GM19025 (cell line): ENCODE measurements at regions not wholly inside any gene's neighbourhood (a gene's known extent, or its start where the extent isn't known, plus 50 kb on each side); places are given as distances from the start of the nearest gene placed in this dataset.

Source experiments
- ATAC-seq: cut with Tn5 transposase; IDR thresholded peaks from one replicate; pipeline ENCODE4 v1.9.1; 2021; ENCODE audit warnings: mild to moderate bottlenecking, low read depth, moderate library complexity; ENCODE audit not compliant: unreplicated experiment

DNA sequence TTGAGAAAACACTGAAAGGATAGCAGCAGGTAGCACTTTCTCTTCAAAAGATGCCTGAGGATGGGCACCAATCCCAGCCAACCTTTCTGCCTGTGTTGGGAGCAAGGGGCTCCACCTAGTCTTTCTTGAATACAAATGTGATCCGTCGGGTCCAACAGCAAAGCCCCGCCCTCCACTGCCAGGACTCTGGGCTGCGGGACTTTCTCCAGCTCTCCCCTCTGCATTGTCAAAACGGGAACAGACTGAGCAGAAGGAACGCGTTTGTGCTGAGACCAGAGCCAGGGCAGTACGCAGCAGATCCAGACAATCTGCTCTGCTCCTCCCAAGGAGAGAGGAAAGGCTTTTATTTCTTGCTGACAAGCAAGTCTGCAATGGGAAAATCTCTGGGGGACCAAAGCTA is 139.7 kb downstream of the SEC61B start:
- no peak for ATAC-seq

DNA sequence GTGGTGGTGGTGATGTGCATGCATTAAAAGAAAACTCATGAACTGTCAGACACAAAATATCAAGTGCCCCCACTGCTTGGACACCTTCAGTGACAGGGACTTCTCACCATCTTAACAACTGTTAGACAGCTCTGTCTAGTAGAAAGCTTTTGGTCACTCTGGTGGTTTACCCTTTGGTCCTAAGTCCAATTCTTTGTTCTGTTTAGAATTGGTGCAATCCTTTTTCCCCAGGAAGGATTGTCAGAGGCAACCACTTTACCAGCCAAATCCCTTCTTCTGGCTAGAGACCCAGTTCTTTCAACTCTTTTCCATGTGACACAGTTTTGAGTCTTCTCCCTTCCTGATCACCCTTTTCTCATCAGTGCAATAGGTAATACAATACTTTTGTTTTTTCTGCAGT is 140.2 kb downstream of the SEC61B start:
- ATAC-seq, result no peak

DNA sequence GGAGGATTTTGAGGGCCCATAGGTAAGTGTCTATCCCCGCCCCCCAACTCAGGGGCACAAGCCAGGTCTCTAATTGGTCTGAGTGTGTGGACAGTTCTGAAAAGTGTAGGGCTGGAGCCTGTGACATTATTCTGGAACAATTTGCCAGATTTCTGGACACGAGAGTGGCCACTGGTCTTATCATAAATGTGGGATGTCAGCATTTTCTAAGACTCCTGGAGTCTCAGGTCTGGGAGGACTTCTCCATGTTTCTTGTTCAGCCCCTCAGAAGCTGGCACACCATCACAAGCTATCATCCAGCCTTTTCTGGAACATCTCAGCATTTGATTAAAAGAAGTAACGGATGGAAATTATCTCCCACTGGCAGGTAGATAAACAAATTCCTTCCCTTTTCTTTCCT is 141.4 kb downstream of the SEC61B start:
- ATAC-seq, result no peak

DNA sequence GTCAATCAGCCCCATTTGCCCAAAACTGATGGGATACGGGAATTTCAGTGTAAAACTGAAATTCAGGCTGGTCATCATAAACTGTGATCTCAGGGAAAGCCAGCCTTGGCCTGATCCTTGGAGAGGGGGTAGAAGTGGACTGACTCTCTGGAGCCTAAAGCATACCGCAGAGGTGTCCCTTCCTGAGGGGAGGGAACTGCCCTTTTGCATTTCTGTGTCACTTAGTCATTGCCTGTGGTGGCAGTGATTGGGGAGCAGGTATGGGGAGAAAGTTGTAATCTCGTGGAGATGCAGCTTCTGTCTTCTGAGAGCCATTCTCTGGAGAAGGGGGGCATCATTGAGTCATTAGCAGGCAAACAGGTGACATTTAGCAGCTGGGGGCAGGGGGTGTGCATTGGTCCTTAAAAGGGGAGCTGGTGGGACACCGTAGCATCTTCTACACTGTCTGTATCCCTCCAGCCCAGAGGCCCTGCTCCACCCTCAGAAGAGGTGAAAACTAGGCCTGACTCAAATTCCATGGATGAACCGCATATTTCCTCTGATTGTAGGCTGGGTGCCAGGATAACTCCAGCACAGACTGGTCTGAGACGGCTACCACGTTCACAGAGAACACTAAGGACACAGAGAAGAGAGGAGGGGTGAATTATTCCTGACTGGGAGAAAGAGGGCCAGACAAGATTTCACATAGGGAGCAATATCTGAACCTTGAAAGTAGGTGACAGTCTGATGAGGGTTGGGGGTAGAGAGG is 143.3 kb downstream of the SEC61B start:
- no peak for ATAC-seq

DNA sequence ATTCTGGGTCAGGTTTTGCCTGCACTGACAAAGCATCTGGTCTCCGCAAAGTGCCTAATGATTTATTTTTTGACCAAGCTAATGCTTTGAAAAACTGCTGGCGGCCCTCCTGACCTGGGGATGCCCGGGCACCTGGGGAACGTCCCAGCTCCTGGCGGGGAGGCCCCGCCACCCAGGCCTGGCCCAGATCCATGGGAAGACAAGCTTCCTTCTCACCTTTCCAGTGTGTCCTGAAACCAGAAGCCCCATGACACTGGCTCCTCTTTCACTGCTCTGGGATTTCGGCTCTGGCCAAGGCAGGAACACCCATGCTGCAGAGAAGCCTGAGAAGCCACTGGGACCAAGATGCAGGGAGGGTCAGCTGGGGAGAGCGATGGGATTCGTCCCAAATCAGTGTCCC is 144.1 kb downstream of the SEC61B start:
- no peak for ATAC-seq

DNA sequence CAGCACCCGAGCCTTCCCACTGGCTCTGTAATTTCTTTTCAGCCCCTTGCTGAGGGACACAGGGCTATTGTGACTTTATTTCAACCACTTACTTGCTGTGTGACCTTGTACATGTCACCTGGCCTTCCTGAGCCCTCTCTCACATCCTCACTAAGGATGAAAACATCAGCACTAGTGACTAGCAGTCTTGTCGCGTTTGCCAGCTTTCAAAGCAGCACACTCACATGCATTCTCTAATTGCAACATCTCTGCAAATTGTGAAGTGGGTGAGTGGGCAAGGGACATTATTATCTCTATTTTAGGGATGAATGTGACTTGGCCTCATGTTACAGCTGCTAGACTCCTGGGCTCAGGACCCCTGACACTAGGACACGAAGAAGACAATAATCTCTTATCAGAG is 144.5 kb downstream of the SEC61B start:
- no peak for ATAC-seq

DNA sequence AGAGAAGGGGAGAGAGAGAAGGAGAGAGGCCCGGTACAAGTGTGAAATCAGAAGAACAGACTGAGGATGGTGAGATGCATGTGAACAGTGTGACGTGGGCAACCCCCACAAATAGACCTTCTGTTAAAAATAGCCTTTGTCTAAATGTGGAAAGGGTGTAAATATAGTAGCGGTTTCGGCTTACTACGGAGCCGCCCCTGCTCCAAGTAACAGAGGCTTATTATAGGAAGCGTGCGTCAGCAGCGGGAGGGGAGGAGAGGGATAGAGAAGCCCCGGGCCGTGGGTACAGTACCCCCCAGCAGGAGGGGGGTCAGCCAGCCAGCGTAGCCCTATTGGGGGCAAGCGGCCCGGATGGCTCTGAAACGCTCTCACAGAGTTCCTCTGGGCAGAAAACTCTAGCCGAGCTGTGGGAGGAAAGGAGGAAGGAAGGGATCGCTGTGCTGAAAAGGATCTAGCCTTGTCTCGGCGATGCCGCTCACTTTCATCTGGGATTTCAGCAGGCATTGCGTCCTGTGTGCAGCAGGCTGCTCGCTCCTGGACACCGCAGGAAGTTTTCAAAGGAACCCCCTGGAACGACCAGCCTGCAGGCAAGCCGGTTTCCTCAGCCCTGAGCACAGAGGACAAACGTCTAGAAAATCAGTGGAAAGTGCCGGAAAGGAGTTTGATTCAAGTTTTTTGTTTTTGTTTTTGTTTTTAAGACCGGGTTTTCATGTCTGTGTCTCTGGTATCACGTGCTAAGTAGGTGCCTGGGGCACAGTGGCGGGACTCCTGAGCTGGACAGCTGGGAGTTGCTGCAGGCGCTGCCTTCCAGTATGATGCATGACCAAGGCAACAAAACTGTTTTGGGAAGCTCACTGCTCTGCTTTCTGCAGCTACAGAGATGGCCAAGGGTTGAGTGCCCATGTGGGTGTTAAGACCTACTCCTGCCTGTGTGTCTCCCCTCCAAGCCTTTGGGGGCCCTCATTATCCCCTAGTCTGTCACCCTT is 146.6 kb downstream of the SEC61B start:
- no peak for ATAC-seq

DNA sequence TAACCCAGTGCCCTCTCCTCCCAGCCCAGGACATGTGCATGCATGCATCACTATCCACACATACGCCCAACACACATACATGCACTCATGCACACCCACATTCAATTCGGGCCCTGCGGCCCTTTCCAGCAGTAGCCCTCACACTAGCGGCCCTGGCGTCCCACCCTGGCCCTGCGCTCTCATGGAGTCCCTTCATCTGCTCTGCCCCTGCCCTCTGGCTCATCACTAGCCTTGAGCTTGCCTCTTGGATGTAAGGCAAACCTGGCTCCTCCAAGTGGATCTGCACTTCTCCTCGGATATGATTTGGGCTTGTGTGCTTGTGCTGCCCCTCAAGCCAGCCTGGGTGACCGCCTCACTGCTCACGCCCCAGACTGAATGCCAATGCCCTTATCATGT is 147.2 kb downstream of the SEC61B start:
- no peak for ATAC-seq

DNA sequence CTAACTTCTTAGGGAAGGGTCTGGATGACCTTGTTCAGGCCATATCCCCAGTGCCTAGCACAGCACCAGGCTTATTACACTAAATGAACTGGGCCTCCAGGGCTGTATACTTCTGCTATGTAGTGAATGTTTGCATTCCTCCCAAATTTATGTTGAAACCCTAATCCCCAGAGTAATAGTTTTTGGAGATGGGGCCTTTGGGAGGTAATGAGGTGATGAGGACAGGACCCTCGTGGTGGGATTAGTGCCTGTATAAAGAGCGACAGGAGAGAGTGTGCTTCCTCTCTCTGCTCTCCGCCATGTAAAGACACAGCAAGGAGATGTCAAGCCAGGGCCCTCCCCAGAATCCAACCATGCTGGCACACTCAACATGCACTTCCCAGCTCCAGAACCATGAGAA is 148.3 kb downstream of the SEC61B start:
- ATAC-seq, result no peak

DNA sequence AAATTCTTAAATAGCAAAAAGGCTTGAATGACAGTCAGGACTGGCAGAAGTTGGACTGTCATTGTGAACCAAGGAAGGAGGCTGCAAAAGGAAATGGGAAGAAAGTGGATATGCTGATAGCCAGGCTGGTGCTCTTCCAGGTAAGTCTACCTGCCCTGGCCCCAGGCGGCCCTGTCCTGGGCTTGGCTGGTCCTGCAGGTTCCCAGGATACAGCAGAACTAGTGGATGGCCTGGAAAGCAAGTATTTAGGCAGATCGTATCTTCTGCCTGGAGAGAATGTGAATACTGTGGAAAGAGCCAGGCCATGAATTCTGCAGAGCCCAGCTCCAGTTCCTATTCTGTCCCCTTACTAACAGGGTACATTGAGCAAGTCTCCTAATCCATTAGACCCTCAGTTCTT is 149.3 kb downstream of the SEC61B start:
- no peak for ATAC-seq

DNA sequence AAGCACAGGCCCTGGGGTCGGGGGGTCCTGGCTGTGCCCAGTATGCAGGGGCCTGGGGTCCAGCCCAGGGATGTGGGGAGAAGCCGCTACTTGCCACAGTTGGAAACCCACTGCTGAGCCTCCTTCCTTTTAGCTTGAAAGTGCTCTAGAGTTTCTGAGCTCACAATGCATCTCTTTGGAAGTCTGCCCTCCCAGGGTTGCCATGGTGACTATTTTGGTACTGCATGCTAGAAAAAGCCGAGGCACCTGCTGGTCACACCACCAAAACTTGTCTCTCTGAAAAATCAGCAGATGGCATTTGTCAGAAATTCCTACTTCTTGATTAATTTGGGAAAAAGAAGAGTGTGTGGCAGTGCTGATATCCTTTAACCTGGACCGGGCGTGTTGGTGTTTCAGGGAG is 151.8 kb downstream of the SEC61B start:
- no peak for ATAC-seq

DNA sequence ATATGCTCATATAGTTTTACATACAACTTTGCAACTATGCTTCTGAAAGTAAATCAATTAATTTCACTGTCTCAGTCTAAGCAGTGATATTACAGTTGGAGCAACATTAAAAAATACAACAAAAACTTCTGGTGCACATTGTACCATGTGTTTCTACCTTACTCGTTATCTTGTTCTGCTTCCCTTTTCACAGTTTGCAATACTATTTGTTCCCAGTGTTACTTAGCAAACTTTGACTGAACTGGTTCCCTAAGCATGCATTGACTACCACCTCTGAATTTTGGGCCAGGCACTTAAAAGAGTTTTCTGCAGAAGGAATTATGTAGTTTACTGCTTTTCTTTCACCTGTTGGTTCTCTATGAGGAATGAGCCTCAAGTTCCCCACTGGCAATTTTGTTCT is 152.7 kb downstream of the SEC61B start:
- no peak for ATAC-seq

DNA sequence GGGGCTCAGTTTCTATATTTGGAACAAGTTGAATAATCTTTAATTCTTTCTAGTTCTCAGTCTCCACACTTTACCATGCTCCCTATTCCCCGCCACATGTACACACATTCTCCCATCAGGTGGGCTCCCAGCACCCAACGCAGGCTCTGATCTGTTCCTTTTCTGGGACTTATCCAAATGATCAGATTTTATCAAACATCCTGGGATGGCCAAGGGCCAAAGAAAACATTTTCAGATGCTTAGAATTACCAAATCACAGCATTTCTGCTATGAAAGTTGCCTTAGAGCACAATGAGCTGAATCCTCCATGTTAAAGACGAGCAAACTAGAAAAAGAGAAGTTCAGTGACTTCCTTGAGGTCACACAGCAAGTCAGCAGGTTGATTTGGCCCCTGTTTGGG is 153.4 kb downstream of the SEC61B start:
- no peak for ATAC-seq

DNA sequence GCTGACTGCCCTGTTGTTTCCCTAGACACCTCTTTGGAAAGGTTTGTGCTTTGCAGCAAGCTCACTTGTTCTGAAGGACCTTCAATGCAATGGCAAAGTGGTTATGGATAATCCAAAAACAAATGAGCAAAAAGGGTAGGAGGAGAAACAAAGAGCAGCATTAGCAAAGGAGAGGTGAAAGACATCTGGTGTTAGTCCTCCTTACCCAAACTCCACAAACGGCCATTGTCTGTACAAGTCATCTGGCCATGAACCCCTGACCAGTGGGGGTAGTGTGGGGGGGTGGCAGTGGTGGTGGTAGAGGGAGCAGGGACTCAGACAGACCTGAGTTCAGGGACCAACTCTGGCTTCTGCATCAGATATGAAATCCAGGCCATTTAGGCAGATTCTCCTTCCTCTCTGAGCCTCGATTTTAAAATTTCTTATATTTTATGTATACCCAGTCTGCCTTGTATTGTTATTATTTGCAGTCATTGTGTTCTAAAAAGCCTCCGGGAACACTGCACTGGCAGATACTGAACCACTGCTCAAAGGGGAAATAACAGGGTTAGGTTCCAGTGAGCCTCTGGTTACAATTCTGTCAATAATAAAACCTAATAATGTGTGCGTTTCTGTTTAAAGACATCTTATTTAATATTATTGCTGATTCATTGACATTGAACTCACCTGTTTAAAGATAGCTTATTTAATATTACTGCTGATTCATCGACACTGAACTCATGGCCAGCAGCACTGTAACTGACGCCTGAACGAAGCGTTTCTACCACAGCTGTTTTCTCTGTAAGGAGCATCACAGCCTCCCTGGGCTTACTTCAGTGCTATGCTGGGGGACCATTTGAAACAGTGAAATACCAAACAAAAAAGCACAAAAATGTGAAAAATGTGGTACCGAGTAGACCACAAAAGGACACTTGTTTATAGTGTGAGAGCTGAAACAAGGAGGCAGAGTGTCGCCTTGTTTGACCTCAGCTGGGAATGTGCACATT is 156.0 kb downstream of the SEC61B start:
- ATAC-seq, result no peak

DNA sequence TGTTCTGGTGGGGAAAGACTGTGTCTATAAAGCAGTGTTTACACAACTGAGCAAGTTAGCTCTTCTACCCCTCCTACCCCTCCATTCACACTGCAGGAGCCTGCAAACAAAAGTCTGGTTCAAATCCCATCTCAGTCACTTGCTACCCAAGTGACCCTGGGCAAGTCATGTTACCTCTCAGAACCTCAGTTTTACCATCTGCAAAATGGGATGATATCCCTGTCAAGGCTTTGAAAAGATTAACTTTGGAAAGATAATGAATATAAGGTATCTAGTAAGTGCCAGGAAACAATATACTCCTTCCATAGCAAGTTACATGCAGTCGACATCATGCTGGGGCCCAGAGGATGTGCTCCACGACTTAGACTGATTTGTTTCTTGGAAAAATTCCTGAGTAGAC is 161.5 kb downstream of the SEC61B start:
- ATAC-seq, result no peak

DNA sequence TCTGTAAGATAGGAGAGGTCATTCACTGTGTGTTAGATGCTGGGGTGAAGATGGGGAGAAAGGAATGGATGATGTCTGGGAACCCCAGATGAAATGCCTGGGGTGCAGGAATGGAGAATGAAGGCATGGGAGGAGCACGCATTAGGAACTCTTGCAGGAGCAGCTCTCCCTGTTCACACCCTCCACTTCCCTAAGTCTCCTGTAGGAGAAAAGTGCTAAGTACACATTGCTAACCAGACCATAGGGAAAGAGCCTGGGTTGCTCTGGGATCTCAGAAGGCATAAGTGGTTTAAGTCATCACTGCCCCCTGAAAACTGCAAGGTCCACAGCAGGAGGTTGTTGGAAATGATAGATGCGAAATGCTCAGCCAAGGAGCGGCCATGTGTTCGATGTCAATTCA is 163.1 kb downstream of the SEC61B start:
- no peak for ATAC-seq

DNA sequence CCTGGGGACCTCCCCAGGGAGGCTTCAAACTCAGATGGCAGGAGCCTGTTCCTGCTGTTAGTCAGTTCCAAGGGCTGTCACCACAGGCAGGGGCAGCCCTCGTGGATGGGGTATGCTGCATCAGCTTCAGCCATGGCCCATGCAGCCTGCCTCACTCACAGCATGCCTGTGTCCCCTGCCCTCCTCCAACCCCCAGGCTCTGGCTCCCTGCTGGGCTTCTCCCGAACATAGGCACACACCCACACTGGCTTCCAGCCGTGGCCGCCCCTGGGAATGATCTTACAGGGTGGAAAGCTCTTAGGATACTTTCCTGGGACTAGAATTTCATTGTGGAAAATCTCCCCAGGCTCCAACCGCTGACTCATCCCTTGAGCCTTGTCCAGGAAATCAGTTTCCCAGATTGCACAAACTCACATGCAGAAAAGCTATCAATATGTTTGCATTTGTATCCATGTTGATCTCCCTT is 163.8 kb downstream of the SEC61B start:
- ATAC-seq, result no peak

DNA sequence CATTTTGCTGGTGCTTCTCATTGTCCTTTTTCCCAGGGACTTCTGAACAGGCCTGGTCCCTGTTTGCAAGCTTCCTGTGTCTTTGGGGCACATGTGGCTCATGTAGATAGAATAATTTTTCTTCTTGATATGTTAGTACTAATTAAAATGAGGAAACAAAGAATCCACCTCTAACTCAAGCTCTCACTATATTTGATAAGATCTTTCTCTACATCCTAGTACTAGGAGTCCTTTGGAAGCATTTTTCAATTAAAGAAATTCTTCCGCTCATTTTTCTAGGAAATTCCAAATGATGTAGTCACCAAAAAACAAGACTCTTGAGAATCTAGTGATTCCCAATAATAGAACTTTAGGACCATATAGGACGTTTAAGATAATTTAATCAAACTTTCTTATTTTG is 165.3 kb downstream of the SEC61B start:
- ATAC-seq, result no peak

DNA sequence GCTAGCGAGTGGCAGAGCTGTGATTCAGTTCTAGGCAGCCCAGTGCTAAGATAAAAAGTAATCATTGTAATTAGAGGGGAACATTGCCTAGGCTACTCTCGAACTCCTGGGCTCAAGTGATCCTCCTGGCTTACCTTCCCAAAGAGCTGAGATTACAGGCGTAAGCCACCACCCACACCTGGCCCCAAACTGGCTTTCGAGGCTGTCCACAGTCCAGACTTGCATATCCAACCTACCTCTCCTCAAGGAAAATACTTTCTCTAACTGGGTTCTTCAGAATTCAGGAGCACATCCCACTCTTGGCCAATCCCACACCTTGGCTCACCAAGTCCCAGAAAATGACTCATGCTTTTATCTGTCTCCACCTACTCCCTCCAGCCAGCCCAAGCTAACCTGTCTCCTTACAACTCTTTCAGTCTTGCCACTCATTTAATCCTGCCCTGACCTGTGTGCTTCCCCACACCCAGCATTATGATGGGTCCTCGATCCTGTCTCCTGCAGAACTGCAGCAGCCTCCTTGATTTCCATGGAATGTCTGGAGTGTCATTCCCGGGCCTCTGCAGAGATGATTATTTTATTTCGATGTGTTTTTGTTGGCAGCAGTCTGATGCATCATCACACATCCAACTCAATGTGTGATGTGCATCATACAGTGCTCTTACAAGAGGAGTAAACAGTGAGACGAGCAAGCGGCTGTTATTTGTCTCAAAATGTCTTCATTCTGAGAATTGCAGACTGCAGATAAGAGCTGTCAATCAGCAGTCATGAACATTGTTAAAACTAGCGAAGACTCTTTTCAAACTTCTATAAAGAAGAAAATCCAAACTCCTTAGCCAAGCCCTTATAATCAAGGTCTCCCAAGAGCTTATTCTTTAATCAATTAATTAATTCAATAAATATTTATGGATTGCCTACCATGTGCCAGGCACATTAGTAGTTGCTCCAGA is 167.3 kb downstream of the SEC61B start:
- ATAC-seq, result no peak
